ENCODE measurements at regions not wholly inside any gene's neighbourhood (a gene's known extent, or its start where the extent isn't known, plus 50 kb on each side); places are given as distances from the start of the nearest gene placed in this dataset.

DNA sequence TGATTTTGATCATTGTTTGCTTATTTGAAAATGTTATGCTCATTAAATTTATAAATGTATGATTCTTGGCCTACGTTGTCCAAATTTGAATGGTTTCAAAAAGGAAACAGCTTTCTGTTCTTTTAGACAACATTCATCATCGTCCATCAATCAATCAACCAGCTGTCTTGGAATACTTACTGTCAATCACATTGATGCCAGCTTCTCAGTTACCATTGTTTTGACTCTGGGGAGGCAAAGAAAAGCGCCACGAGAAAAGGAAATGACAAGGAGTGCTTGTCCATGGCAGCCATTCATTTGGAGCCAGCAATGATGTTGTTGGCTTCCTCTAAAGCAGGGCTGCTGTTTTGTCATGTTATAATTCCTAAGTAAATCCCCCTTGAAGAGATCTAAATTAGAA lies 62.2 kb upstream of the TP63 start:
- TF ChIP-seq, protein P1, sequence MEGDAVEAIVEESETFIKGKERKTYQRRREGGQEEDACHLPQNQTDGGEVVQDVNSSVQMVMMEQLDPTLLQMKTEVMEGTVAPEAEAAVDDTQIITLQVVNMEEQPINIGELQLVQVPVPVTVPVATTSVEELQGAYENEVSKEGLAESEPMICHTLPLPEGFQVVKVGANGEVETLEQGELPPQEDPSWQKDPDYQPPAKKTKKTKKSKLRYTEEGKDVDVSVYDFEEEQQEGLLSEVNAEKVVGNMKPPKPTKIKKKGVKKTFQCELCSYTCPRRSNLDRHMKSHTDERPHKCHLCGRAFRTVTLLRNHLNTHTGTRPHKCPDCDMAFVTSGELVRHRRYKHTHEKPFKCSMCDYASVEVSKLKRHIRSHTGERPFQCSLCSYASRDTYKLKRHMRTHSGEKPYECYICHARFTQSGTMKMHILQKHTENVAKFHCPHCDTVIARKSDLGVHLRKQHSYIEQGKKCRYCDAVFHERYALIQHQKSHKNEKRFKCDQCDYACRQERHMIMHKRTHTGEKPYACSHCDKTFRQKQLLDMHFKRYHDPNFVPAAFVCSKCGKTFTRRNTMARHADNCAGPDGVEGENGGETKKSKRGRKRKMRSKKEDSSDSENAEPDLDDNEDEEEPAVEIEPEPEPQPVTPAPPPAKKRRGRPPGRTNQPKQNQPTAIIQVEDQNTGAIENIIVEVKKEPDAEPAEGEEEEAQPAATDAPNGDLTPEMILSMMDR (IDR thresholded peaks at IDR 0.05; ENCODE audit: low read depth, low read length, missing control alignments), result no peak
- no peak for DNase-seq (ENCODE audit: low read depth)
- no peak overlapping the region for H3K4me3 ChIP-seq (ENCODE audit: low read depth, low read length)

DNA sequence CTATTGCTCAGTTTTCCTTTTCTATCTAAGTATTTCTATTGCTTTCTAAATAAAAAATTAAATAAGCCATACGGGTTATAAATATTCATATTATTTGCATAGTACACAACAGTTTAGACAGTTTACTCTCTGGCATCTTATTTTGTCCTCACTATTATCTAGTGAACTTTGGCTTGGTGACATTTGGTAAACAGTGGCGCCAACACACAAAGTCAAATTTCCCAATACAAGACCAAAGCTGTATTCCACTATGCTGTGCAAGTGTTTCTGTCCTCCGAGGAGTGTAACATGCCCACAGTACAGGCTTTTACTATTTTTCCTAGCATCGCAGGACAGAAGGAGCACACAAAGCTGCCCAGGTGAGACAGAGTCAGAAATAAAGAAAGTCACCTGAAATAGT lies 61.7 kb upstream of the TP63 start:
- TF ChIP-seq, protein P1 (IDR thresholded peaks at IDR 0.05; ENCODE audit: low read depth, low read length, missing control alignments), result no peak

DNA sequence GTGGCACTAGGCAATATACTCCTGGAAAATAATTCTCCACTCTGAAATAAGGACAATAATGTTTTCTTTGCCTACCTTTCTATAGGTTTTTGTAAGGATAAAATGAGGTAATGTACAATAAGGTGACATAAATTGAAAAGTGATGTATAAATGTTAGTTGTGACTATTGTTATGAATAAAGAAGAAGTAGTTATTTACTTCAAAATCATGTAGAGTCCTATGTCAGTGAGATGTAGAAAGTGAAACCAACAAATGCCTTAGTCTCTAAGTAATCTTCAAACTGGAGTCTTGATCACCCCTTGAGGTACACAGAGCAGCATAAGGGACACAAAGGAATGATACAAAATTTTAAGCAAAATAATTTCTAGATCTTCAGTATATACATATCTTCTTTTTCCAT lies 60.3 kb upstream of the TP63 start:
- DNase-seq (ENCODE audit: low read depth), result no peak
- TF ChIP-seq, protein P1 (IDR thresholded peaks at IDR 0.05; ENCODE audit: low read depth, low read length, missing control alignments), result no peak
- H3K4me3 ChIP-seq (ENCODE audit: low read depth, low read length), result no peak overlapping the region

More for the DNA sequence above, 61.7 kb upstream of the TP63 start:
- no peak overlapping the region for H3K4me3 ChIP-seq (ENCODE audit: low read depth, low read length)
- DNase-seq (ENCODE audit: low read depth), result no peak

DNA sequence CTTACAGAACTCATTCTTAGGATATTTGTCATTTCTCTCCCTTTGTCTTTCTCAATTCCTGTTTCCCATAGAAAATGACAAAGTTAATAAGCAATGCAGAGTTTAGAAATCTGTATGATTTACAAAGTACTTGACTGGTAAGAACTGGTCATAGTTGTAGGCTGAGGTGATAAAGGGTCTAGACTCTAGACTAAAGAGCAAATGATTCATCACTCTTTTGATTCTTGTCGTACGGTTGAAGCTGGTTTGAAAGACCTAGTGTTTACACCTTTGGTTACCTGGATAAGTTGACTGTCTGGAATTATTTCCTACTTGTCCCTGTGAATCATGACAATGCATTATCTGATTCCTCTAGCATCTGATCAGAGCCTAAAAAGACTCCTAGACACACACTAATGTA lies 58.9 kb upstream of the TP63 start:
- TF ChIP-seq, protein P1 (IDR thresholded peaks at IDR 0.05; ENCODE audit: low read depth, low read length, missing control alignments), result no peak
- H3K4me3 ChIP-seq (ENCODE audit: low read depth, low read length), result no peak overlapping the region
- no peak for DNase-seq (ENCODE audit: low read depth)

DNA sequence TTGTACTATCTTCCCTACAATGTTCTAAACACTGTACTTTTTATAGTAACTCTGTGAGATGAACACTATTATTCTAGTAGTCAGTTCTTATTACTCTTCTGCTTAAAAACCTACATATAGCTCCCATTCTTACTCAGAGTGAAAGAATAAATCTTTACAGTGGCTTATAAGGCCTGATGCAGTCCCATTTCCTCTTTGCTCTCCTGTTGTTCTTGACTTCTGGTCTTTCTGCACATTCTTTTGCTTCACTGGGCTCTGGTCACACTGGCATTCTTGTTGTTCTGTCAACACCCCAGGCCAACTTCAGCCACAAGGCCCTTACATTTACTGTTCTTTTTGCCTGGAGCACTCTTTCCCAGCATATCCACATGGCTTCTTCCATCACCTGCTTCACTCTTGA lies 58.2 kb upstream of the TP63 start:
- no peak for DNase-seq (ENCODE audit: low read depth)
- TF ChIP-seq, protein P1 (IDR thresholded peaks at IDR 0.05; ENCODE audit: low read depth, low read length, missing control alignments), result no peak
- H3K4me3 ChIP-seq (ENCODE audit: low read depth, low read length), result no peak overlapping the region

DNA sequence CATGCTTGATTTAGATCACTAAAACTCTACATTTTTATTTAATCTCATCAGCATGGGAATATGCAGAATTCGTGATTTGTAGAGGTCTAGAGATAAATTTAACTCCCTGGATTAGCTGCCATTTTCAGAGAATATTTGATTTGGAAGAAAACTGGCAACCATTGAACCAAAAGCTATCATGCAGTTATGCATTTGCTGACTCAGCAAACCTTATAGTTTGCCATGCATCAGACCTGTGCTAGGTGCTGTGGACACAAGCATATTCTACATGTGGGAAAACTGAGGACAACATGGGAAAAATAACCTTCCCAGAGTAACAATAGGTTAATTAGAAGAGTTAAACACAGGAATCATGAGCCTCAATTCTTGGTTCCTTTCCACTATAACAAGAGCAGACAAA lies 54.7 kb upstream of the TP63 start:
- DNase-seq (ENCODE audit: low read depth), result no peak
- TF ChIP-seq, protein P1 (IDR thresholded peaks at IDR 0.05; ENCODE audit: low read depth, low read length, missing control alignments), result no peak
- H3K4me3 ChIP-seq (ENCODE audit: low read depth, low read length), result no peak overlapping the region

DNA sequence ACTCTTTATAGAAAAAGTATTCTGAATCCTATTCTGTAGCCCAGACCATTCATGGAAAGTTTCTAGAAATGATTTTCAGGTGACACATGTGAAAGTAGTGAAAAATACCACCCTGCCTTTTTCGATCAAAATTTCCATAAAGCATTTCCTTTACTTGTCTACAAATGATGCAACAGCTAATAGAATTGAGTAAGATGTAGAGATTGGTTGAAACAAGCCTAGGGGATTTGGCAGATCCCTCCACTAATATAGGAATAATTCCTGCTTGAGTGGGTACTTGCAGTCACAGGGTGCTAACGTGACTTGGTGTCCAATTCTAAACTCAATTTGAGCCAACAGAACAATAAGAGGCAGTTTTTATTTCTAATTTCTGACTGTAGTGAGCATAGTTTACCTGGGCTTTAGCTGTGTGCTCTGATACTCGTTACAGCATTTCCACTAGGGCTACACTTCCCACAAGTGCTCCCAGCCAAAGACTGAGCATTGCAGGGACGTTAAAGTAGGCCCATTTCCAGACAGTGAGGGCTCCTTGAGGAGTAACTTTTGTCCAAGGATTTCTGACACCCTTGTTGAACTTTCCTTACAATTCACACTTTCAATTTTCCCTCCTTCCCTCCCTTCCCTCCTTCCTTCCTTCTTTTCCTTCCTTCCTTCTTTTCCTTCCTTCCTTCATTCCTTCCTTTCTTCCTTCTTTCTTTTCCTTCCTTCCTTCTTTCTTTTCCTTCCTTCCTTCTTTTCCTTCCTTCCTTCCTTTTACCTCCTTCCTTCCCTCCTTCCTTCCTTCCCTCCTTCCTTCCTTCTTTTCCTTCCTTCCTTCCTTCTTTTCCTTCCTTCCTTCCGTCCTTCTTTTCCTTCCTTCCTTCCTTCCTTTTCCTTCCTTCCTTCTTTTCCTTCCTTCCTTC lies 53.9 kb upstream of the TP63 start:
- DNase-seq (ENCODE audit: low read depth), result no peak
- TF ChIP-seq, protein P1 (IDR thresholded peaks at IDR 0.05; ENCODE audit: low read depth, low read length, missing control alignments), result no peak
- no peak overlapping the region for H3K4me3 ChIP-seq (ENCODE audit: low read depth, low read length)
